HFFc6 (cell line): ENCODE measurements at regions not wholly inside any gene's neighbourhood (a gene's known extent, or its start where the extent isn't known, plus 50 kb on each side); places are given as distances from the start of the nearest gene placed in this dataset.
A peak's percentile ranks its signal among the peaks of the same experiment; 100 is the strongest.

Experiments
- DNase-seq: peaks from one replicate; pipeline ENCODE4 v3.0.0-alpha.2; 2018
- H3K27ac Mint-ChIP-seq: 2 replicates; pipeline ENCODE4 v1.8.0; 2020; ENCODE audit warnings: mild to moderate bottlenecking, mixed read lengths
- H3K27me3 Mint-ChIP-seq: 2 replicates; pipeline ENCODE4 v1.8.0; 2021; ENCODE audit warnings: mild to moderate bottlenecking, moderate library complexity, mixed read lengths; ENCODE audit not compliant: insufficient read depth
- H3K36me3 Mint-ChIP-seq: 2 replicates; pipeline ENCODE4 v1.8.0; 2021; ENCODE audit warnings: low read depth, mixed read lengths
- H3K4me1 Mint-ChIP-seq: 2 replicates; pipeline ENCODE4 v1.8.0; 2020; ENCODE audit warnings: low read depth, mixed read lengths
- H3K4me3 Mint-ChIP-seq: 2 replicates; pipeline ENCODE4 v1.8.0; 2020; ENCODE audit warnings: mild to moderate bottlenecking, moderate library complexity, mixed read lengths
- H3K9me3 Mint-ChIP-seq: 2 replicates; pipeline ENCODE4 v1.8.0; 2020; ENCODE audit warnings: mild to moderate bottlenecking, mixed read lengths
- CTCF ChIP-seq: fragments of 200-600 bp; sonication (generic); IDR thresholded peaks from 2 replicates; pipeline ENCODE4 v1.5.0; 2021; ENCODE audit warnings: antibody characterized with exemption, mild to moderate bottlenecking

GRCh38 chr7:149622444-149623210 is 125.0 kb upstream of the ZNF746 start:
- Mint-ChIP-seq H3K27me3 (peaks cover 4% of the 10 kb centered on the region; the same call in 1 of the 2 replicates), H3K27ac (peak overlapping the region; percentile 81), H3K4me3 (peak overlapping the region; percentile 92), H3K9me3 (no peaks in the 10 kb centered on the region), H3K4me1 (peaks cover 34% of the 10 kb centered on the region), H3K36me3 (peaks cover 14% of the 10 kb centered on the region; the same call in 1 of the 2 replicates)
- no peak for DNase-seq
- TF ChIP-seq CTCF: no peak

GRCh38 chr7:149621776-149622175 is 124.2 kb upstream of the ZNF746 start:
- Mint-ChIP-seq H3K27me3 (peaks cover 5% of the 10 kb centered on the region; the same call in 1 of the 2 replicates), H3K4me3 (no peak overlapping the region), H3K9me3 (no peaks in the 10 kb centered on the region), H3K36me3 (peaks cover 15% of the 10 kb centered on the region), H3K4me1 (peaks cover 34% of the 10 kb centered on the region), H3K27ac (peak overlapping the region; percentile 20)
- no peak for TF ChIP-seq CTCF
- no peak for DNase-seq

- Mint-ChIP-seq H3K9me3 (no peaks in the 10 kb centered on the region), H3K27me3 (peaks cover 5% of the 10 kb centered on the region), H3K36me3 (peaks cover 23% of the 10 kb centered on the region), H3K4me3 (no peak overlapping the region), H3K4me1 (peaks cover 29% of the 10 kb centered on the region), H3K27ac (no peak overlapping the region)
- TF ChIP-seq CTCF: no peak
- no peak for DNase-seq
Observed at GRCh38 chr7:149620961-149621360, 123.4 kb upstream of the ZNF746 start.

GRCh38 chr7:149616898-149617297 is 119.3 kb upstream of the ZNF746 start:
- H3K36me3 Mint-ChIP-seq: peaks cover 61% of the 10 kb centered on the region
- DNase-seq: no peak
- no peak overlapping the region for H3K27ac Mint-ChIP-seq
- peaks cover 1% of the 10 kb centered on the region for H3K27me3 Mint-ChIP-seq
- no peak overlapping the region for H3K4me3 Mint-ChIP-seq
- TF ChIP-seq CTCF: no peak
- no peaks in the 10 kb centered on the region for H3K9me3 Mint-ChIP-seq
- peaks cover 4% of the 10 kb centered on the region for H3K4me1 Mint-ChIP-seq

- Mint-ChIP-seq H3K4me3 (no peak overlapping the region), H3K27ac (no peak overlapping the region), H3K9me3 (no peaks in the 10 kb centered on the region), H3K4me1 (no peaks in the 10 kb centered on the region), H3K27me3 (peaks cover 1% of the 10 kb centered on the region), H3K36me3 (peaks cover 58% of the 10 kb centered on the region)
- no peak; the same call in 1 of the 2 replicates for TF ChIP-seq CTCF
- no peak for DNase-seq
Observed at GRCh38 chr7:149615690-149616270, 118.2 kb upstream of the ZNF746 start.
